ENCODE measurements at regions not wholly inside any gene's neighbourhood (a gene's known extent, or its start where the extent isn't known, plus 50 kb on each side); places are given as distances from the start of the nearest gene placed in this dataset.

DNA sequence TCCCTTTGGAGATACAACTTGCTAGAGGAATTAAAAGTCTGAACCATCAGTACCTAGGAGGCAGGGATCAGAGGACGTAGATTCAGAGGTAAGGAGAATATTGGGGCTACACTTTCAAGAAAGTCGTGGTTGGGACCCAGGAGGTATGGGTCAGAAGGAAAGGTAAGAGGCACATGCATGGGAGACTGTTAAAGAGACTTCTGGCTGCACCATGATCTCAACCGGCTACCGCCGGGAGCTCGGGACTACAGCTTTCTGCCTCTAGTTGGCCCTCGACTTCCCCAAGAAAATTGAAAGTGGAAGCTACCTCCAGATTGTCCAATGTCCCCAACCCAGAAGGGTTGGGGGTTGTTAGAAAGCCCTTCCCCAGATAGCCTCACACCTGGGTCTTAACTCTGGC lies 355.7 kb upstream of the TMPRSS15 start:
- DNase-seq: no peak
- no peaks in the 10 kb centered on the region for H3K4me1 Mint-ChIP-seq
- ChIA-PET CTCF (no interaction called here), POLR2A (no interaction called here)
- H3K36me3 Mint-ChIP-seq (ENCODE audit: low read depth): no peaks in the 10 kb centered on the region
- no peak overlapping the region for H3K4me3 Mint-ChIP-seq
- H3K9me3 Mint-ChIP-seq: peaks cover 11% of the 10 kb centered on the region
- H3K27ac Mint-ChIP-seq: no peak overlapping the region
- H3K27me3 Mint-ChIP-seq: no peaks in the 10 kb centered on the region

DNA sequence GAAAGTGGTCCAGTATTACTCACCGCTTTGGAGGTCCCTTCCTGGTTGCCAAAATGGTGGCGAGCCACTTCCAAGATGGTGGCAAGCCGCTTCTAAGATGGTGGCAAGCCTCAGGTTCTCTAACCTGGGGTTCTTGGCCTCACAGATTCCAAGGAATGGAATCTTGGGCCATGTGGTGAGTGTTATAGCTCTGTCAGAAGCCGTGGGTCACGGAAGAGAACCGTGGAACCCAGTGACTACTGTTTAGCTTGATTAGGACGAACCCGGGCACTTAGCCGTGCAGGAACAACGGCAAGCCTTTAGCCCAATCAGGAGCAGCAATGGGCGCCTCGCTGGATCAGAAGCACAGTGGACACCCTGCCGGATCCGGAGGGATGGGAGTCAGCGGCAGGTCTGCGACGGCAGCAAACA lies 356.2 kb upstream of the TMPRSS15 start:
- no peaks in the 10 kb centered on the region for H3K36me3 Mint-ChIP-seq (ENCODE audit: low read depth)
- H3K27ac Mint-ChIP-seq: no peak overlapping the region
- H3K4me3 Mint-ChIP-seq: no peak overlapping the region
- H3K27me3 Mint-ChIP-seq: no peaks in the 10 kb centered on the region
- CTCF ChIA-PET: no interaction called here
- H3K9me3 Mint-ChIP-seq: peaks cover 9% of the 10 kb centered on the region
- H3K4me1 Mint-ChIP-seq: no peaks in the 10 kb centered on the region
- DNase-seq: no peak
- POLR2A ChIA-PET: no interaction called here

DNA sequence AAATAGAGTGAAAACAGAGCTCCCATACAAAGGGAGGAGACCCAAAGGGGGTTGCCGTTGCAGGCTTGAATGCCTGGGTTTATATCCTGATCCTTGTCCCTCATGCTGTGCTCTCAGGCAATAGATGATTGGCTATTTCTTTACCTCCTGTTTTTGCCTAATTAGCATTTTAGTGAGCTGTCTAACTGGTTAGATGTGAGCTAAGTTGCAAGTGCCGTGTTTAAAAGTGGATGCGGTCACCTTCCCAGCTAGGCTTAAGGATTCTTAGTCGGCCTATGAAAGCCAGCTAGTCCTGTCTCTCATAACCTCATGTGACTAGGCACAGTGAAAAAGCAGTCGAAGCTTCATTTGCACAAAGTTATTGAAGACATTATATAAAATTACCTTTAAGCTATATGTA lies 356.7 kb upstream of the TMPRSS15 start:
- Mint-ChIP-seq H3K27me3 (no peaks in the 10 kb centered on the region), H3K4me1 (no peaks in the 10 kb centered on the region), H3K27ac (no peak overlapping the region), H3K9me3 (peaks cover 8% of the 10 kb centered on the region), H3K36me3 (ENCODE audit: low read depth) (no peaks in the 10 kb centered on the region), H3K4me3 (no peak overlapping the region)
- DNase-seq: no peak
- ChIA-PET CTCF (no interaction called here), POLR2A (no interaction called here)

- peaks cover 2% of the 10 kb centered on the region for H3K9me3 Mint-ChIP-seq
- H3K27ac Mint-ChIP-seq: no peak overlapping the region
- POLR2A ChIA-PET: no interaction called here
- H3K27me3 Mint-ChIP-seq: no peaks in the 10 kb centered on the region
- no peaks in the 10 kb centered on the region for H3K4me1 Mint-ChIP-seq
- no peaks in the 10 kb centered on the region for H3K36me3 Mint-ChIP-seq (ENCODE audit: low read depth)
- H3K4me3 Mint-ChIP-seq: no peak overlapping the region
- CTCF ChIA-PET: no interaction called here
- no peak for DNase-seq
These were observed 361.1 kb upstream of the TMPRSS15 start for GRCh38 chr21:18764720-18765119.

- H3K27me3 Mint-ChIP-seq: no peaks in the 10 kb centered on the region
- ChIA-PET CTCF (no interaction called here), POLR2A (no interaction called here)
- no peaks in the 10 kb centered on the region for H3K4me1 Mint-ChIP-seq
- H3K36me3 Mint-ChIP-seq (ENCODE audit: low read depth): no peaks in the 10 kb centered on the region
- peaks cover 2% of the 10 kb centered on the region for H3K9me3 Mint-ChIP-seq
- no peak for DNase-seq
- H3K27ac Mint-ChIP-seq: no peak overlapping the region
- H3K4me3 Mint-ChIP-seq: no peak overlapping the region
These were observed 366.0 kb upstream of the TMPRSS15 start for GRCh38 chr21:18769599-18769998.

GRCh38 chr21:18771845-18772380 lies 368.3 kb upstream of the TMPRSS15 start:
- no peaks in the 10 kb centered on the region for H3K27me3 Mint-ChIP-seq
- H3K9me3 Mint-ChIP-seq: no peaks in the 10 kb centered on the region
- H3K4me3 Mint-ChIP-seq: no peak overlapping the region
- no peaks in the 10 kb centered on the region for H3K36me3 Mint-ChIP-seq (ENCODE audit: low read depth)
- ChIA-PET POLR2A (no interaction called here), CTCF (no interaction called here)
- no peaks in the 10 kb centered on the region for H3K4me1 Mint-ChIP-seq
- DNase-seq: no peak
- H3K27ac Mint-ChIP-seq: no peak overlapping the region

DNA sequence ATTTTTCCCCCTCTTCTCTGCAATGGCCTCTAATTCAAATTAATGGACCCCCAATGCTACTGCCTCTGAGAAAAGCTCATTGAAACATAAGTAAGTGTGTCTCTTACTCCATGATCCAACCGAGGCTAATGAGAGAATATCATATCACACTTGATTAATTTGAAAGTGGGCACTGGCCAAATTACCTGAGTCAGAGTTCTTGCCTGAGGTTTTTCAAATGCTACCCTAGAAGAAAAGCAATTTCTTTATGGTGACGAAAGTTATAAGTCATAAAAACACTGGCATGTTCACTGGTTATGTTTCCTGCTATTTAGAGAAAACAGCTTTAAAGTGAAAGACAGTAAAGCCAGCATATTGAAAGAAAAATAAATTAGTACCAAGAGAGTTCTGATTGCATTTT lies 368.8 kb upstream of the TMPRSS15 start:
- Mint-ChIP-seq H3K36me3 (ENCODE audit: low read depth) (no peaks in the 10 kb centered on the region), H3K27ac (no peak overlapping the region), H3K27me3 (no peaks in the 10 kb centered on the region), H3K4me3 (no peak overlapping the region), H3K4me1 (no peaks in the 10 kb centered on the region), H3K9me3 (no peaks in the 10 kb centered on the region)
- DNase-seq: no peak
- ChIA-PET POLR2A (no interaction called here), CTCF (no interaction called here)

GRCh38 chr21:18772897-18773296 lies 369.3 kb upstream of the TMPRSS15 start:
- POLR2A ChIA-PET: no interaction called here
- Mint-ChIP-seq H3K4me1 (no peaks in the 10 kb centered on the region), H3K27me3 (no peaks in the 10 kb centered on the region), H3K4me3 (no peak overlapping the region), H3K9me3 (no peaks in the 10 kb centered on the region), H3K36me3 (ENCODE audit: low read depth) (no peaks in the 10 kb centered on the region), H3K27ac (no peak overlapping the region)
- CTCF ChIA-PET: no interaction called here
- DNase-seq: no peak

- ChIA-PET POLR2A (no interaction called here), CTCF (no interaction called here)
- no peaks in the 10 kb centered on the region for H3K4me1 Mint-ChIP-seq
- DNase-seq: no peak
- no peak overlapping the region for H3K4me3 Mint-ChIP-seq
- H3K27ac Mint-ChIP-seq: no peak overlapping the region
- H3K9me3 Mint-ChIP-seq: peaks cover 9% of the 10 kb centered on the region
- H3K27me3 Mint-ChIP-seq: no peaks in the 10 kb centered on the region
- H3K36me3 Mint-ChIP-seq (ENCODE audit: low read depth): no peaks in the 10 kb centered on the region
These were observed 373.4 kb upstream of the TMPRSS15 start for GRCh38 chr21:18776936-18777335.

- ChIA-PET POLR2A (no interaction called here), CTCF (no interaction called here)
- H3K4me3 Mint-ChIP-seq: no peak overlapping the region
- no peaks in the 10 kb centered on the region for H3K4me1 Mint-ChIP-seq
- H3K27me3 Mint-ChIP-seq: no peaks in the 10 kb centered on the region
- H3K36me3 Mint-ChIP-seq (ENCODE audit: low read depth): no peaks in the 10 kb centered on the region
- no peak overlapping the region for H3K27ac Mint-ChIP-seq
- DNase-seq: no peak
- H3K9me3 Mint-ChIP-seq: peaks cover 18% of the 10 kb centered on the region
These were observed 379.1 kb upstream of the TMPRSS15 start for GRCh38 chr21:18782721-18783120.

DNA sequence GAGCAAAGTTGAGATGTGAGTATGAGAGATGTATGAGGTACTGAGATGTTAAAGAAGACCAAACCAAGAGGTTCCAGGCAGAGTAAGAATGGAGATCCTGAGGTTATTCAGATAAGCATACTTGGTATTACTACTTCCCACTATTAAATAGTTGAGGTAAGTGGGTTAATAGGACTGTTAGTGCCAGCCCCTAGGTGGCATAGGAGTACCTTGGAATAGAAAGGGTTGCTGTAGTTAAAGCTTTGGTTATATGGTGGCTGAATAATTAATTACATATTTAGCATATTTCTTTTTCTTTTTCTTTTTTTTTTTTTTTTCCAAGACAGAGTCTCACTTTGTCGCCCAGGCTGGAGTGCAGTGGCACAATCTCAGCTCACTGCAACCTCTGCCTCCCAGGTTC lies 397.9 kb upstream of the TMPRSS15 start:
- CTCF ChIA-PET: no interaction called here
- POLR2A ChIA-PET: no interaction called here
- Mint-ChIP-seq H3K36me3 (ENCODE audit: low read depth) (no peaks in the 10 kb centered on the region), H3K27ac (no peak overlapping the region), H3K27me3 (no peaks in the 10 kb centered on the region), H3K9me3 (peaks cover 12% of the 10 kb centered on the region), H3K4me3 (no peak overlapping the region), H3K4me1 (no peaks in the 10 kb centered on the region)
- DNase-seq: no peak

GRCh38 chr21:18803624-18804023 lies 400.0 kb upstream of the TMPRSS15 start:
- H3K4me3 Mint-ChIP-seq: no peak overlapping the region
- H3K36me3 Mint-ChIP-seq (ENCODE audit: low read depth): no peaks in the 10 kb centered on the region
- no peaks in the 10 kb centered on the region for H3K27me3 Mint-ChIP-seq
- CTCF ChIA-PET: no interaction called here
- no peak overlapping the region for H3K27ac Mint-ChIP-seq
- peaks cover 13% of the 10 kb centered on the region for H3K9me3 Mint-ChIP-seq
- DNase-seq: no peak
- POLR2A ChIA-PET: no interaction called here
- H3K4me1 Mint-ChIP-seq: no peaks in the 10 kb centered on the region

DNA sequence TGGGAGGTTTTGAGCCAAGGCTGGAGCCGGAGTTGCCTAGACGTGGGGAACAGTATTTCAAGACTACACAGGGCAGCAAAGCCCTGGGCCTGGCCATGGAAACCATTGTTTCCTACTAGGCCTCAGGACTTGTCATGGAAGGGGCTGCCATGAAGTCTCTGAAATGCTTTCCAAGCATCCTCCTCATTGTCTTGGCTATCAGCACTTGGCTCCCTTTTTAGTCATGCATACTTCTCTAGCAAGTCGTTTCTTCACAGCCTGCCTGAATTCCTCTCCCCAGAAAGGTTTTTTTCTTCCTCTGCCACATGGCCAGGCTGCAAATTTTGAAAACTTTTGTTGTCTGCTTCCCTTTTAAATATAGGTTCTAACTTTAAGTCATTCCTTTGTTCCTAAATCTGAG lies 406.6 kb upstream of the TMPRSS15 start:
- ChIA-PET CTCF (no interaction called here), POLR2A (no interaction called here)
- Mint-ChIP-seq H3K9me3 (peaks cover 28% of the 10 kb centered on the region), H3K27me3 (no peaks in the 10 kb centered on the region), H3K4me3 (no peak overlapping the region), H3K27ac (no peak overlapping the region), H3K4me1 (no peaks in the 10 kb centered on the region), H3K36me3 (ENCODE audit: low read depth) (no peaks in the 10 kb centered on the region)
- DNase-seq: no peak

GRCh38 chr21:18812308-18812707 lies 408.7 kb upstream of the TMPRSS15 start:
- Mint-ChIP-seq H3K27me3 (no peaks in the 10 kb centered on the region), H3K4me3 (no peak overlapping the region), H3K4me1 (no peaks in the 10 kb centered on the region), H3K36me3 (ENCODE audit: low read depth) (no peaks in the 10 kb centered on the region), H3K27ac (no peak overlapping the region), H3K9me3 (peaks cover 23% of the 10 kb centered on the region)
- no peak for DNase-seq
- CTCF ChIA-PET: no interaction called here
- POLR2A ChIA-PET: no interaction called here

DNA sequence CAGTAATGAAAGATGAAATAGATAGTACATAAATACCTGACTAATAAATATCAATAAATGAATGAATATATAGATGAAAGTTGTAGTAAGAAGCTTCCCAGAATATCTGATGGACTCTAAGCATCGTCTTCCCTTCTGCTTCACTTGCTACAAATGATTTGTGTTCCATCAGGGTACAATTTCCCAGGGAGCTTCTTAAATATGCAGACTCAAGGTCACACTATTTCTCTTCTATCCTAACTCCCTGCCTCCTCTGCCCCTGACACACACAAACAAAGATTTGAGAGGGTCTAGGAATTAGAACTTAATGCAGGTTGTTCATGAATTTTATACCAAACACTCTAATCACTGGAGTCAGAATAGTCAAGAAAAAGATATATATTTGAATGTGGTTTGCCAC lies 415.9 kb upstream of the TMPRSS15 start:
- no peak for DNase-seq
- no peak overlapping the region for H3K27ac Mint-ChIP-seq
- H3K9me3 Mint-ChIP-seq: peaks cover 11% of the 10 kb centered on the region
- ChIA-PET CTCF (no interaction called here), POLR2A (no interaction called here)
- H3K27me3 Mint-ChIP-seq: no peaks in the 10 kb centered on the region
- H3K4me1 Mint-ChIP-seq: no peaks in the 10 kb centered on the region
- H3K36me3 Mint-ChIP-seq (ENCODE audit: low read depth): no peaks in the 10 kb centered on the region
- H3K4me3 Mint-ChIP-seq: no peak overlapping the region

All from activated CD4-positive, alpha-beta T cell treated with anti-CD3 and anti-CD28 coated beads, Interleukin-2, amount 10 ng/mL, durations not matched to agents 7 days and 5 days (primary cell).